CD4-positive, alpha-beta T cell treated with Interleukin-15 for 1 hour (primary cell): ENCODE measurements at regions not wholly inside any gene's neighbourhood (a gene's known extent, or its start where the extent isn't known, plus 50 kb on each side); places are given as distances from the start of the nearest gene placed in this dataset.
A peak's percentile ranks its signal among the peaks of the same experiment; 100 is the strongest.

Experiments
- DNase-seq: peaks from one replicate; pipeline ENCODE4 v3.0.0-alpha.2; 2020

DNA sequence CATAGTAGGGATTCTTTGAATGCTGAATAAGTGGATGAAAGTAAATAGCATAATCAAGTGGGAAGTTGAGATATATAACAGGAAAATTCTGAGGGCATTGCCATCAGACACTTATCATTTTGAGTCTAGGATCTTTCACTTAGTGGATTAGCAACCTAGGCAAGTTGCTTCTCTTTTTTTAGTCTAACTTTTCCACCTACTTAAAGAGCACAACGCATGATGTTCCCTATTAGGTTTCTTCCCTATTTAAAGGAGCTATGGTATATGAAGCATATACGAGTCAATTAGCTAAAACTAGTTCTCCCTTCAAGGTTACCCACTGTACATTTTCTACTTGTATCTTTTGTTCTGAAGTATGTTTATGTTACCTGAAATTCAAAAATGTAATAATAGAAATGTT, 67.1 kb upstream of the HS3ST1 start:
- no peak for DNase-seq

DNA sequence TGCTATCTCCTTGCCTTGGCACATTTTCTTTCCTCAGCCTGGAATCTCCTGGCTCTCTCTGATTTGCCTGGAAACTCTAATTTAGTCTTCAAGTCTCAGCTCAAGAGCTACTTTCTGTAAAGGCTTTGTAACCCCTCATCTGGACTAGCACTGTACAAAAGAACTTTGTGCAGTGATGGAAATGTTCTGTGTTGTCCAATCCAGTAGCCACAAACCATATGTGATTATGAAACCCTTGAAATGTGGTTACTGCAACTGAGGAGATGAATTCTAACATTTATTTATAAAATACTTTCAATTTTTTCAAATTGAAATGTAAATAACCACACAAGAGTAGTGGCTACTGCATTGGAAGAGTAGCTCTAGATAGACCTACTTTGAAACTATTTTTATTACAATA, 66.6 kb upstream of the HS3ST1 start:
- no peak for DNase-seq

DNA sequence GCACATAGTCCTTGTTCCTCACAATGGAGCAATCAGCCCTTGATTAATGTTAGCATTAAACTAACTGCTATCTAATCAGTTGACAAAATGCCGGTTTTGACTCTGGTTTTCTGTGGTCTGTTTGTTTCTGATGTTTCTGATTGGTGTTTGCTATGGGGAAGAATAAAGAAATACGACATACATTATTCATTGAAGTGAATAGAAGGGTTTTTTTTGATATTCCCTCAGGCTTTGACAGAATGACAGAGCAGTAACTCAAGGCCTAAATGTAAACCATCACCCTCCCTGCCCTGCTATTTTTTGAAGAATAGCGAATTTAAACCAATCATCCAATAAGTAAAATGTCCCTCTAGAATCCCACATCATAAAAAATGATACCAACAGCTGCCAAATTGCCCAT, 65.5 kb upstream of the HS3ST1 start:
- no peak for DNase-seq

DNA sequence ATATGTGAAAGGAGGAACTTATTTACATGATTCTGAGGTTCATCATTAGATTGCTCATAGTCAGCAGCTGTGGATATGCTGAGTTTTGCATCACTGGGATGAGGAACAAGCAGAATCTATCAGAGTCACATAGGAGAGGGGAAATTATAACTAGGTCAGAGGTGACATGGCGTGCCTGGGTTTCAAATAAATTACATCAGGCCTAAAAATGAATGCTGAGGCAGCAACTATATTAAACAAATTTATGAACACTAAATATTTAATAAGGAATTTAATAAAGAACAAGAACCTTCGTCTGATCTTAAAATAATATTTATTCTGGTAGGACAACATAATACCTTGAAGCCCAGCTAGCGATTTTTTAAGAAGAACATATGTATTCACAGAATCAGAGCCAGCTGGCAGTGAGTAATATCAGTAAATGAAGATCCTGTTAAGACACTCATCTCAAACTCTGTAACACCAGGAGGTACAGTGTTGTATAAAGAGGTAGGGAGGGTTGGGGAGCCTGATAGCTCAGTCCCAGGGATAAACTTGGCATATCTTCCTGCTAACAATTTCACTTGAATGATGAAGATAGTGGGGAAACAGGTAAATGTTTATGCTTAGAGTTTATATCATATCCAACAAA, 60.9 kb upstream of the HS3ST1 start:
- peak; percentile 23 for DNase-seq

DNA sequence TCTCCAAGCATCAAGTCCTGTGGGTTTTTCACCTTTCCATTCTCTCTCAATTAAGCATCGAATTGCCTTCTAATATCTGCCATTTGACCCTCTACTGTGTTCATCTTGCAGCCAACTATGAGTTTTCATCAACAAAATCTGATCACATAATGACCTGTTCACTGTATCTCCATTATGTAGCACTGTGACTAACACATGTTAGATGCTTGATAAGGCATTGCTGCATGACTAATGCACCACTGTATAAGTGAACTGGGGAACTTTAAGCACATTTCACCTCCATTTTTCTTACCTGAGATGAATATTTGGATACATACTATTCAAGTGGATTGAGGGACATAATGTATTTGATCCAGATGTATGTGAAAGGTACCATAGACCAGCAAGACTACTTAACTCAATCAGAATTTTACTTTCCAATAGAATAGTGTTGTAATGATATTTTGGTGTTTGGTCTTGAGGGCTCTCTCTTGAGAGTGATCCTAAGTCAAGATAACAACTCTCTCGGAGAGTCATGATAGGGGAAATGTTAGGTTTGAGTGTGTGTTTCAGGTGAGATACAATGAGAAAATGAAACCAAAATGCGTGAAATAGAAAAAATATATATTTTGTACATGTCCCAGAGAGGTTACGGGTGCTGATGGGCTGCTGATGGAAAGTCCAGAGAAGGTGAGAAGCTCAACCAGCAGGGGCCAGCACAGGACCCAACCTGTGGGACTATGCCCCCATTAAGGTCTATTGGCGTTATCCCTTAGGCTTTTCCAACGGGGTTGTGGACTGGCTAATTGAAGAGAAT, 60.2 kb upstream of the HS3ST1 start:
- no peak for DNase-seq

- no peak for DNase-seq
Observed at GRCh38 chr4:11487868-11488544, 59.3 kb upstream of the HS3ST1 start.

DNA sequence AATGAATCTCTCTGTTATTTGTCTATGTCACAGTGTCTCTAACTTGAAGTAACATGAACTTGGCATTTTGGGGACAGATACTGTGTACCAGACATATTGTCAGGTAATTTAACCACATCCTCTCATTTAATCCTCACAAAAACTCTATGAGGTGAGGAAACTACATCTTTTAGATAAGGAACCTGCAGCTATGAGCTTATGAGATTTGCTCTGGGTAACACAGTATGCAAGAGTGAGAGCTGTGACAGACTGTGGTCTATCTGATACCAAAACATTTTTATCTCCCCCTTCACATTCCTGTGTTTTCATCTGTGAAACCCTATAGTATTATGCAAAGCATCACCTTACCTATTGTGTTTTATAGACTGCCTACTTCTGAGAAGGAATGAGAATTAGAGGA, 58.4 kb upstream of the HS3ST1 start:
- no peak for DNase-seq

DNA sequence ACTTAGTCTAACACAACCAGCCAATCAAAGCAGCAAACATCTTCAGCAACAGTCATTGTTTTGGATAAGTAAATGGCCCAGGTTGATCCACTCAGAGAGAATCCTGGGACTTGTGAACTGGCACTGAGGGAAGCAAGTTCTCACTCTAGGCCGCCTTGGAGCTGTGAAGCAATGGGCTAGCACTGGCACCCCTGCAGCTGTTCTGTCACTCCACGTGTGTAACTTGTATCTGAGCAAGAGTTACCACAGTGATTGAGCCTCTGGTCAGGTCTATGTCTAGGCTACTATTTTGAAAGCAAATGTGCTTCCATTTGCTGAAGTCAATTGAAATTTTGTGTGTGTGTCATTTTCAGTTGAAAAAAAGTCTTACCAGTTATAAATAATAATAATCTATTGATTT, 57.2 kb upstream of the HS3ST1 start:
- no peak for DNase-seq

GRCh38 chr4:11484531-11484930, 55.8 kb upstream of the HS3ST1 start:
- no peak for DNase-seq

GRCh38 chr4:11483046-11483445, 54.4 kb upstream of the HS3ST1 start:
- DNase-seq, result no peak

GRCh38 chr4:11480683-11481082, 52.0 kb upstream of the HS3ST1 start:
- DNase-seq, result peak; percentile 71
